A673 (cell line): ENCODE measurements at regions not wholly inside any gene's neighbourhood (a gene's known extent, or its start where the extent isn't known, plus 50 kb on each side); places are given as distances from the start of the nearest gene placed in this dataset.

Experiments used
- BruUV-seq: library from RNA; stranded (reverse); fragments of 400-500 nt; replicated peaks from 2 replicates; lab custom pipeline; 2021; lab: Mats Ljungman, UMichigan
- CTCF ChIA-PET: fragments of 300-600 bp; sonication (Branson Sonifier 250); formaldehyde crosslinking; loops from one replicate; lab custom pipeline; 2022; ENCODE audit warnings: antibody characterized with exemption; lab: Charles Lee
- POLR2A ChIA-PET: fragments of 300-600 bp; sonication (Branson Sonifier 250); formaldehyde crosslinking; loops from one replicate; lab custom pipeline; 2022; ENCODE audit warnings: antibody characterized with exemption; ENCODE audit not compliant: low non-redundant PET; lab: Charles Lee
- DNase-seq: peaks from one replicate; pipeline ENCODE4 v3.0.0-alpha.2; 2015; ENCODE audit warnings: low spot score
- H3K27ac ChIP-seq: fragments of 200-600 bp; sonication (generic); 2 replicates; pipeline ENCODE4 v1.5.1; 2016; ENCODE audit warnings: mixed run types, low read depth, mild to moderate bottlenecking, mixed read lengths, antibody characterized with exemption, low read length; ENCODE audit not compliant: poor library complexity, severe bottlenecking
- H3K27me3 ChIP-seq: fragments of 200-600 bp; sonication (generic); replicated peaks from 2 replicates; pipeline ENCODE4 v1.6.1; 2017; ENCODE audit warnings: mixed run types, low read depth, mild to moderate bottlenecking, mixed read lengths, antibody characterized with exemption, low read length; ENCODE audit not compliant: insufficient read depth, poor library complexity
- H3K36me3 ChIP-seq: fragments of 200-600 bp; sonication (generic); 2 replicates; pipeline ENCODE4 v1.6.1; 2016; ENCODE audit warnings: mixed run types, mild to moderate bottlenecking, mixed read lengths, antibody characterized with exemption, low read length; ENCODE audit not compliant: insufficient read depth, poor library complexity, severe bottlenecking
- H3K4me1 ChIP-seq: fragments of 200-600 bp; sonication (generic); 2 replicates; pipeline ENCODE4 v1.6.1; 2017; ENCODE audit warnings: mixed run types, mild to moderate bottlenecking, mixed read lengths, antibody characterized with exemption, low read length; ENCODE audit not compliant: insufficient read depth, poor library complexity, severe bottlenecking
- H3K4me3 ChIP-seq: fragments of 200-600 bp; sonication (generic); 2 replicates; pipeline ENCODE4 v1.5.1; 2016; ENCODE audit warnings: low read depth, mixed run types, mild to moderate bottlenecking, mixed read lengths, low read length; ENCODE audit not compliant: poor library complexity, severe bottlenecking
- H3K9me3 ChIP-seq: fragments of 200-600 bp; sonication (generic); 2 replicates; pipeline ENCODE4 v1.6.1; 2016; ENCODE audit warnings: mixed run types, low read depth, mild to moderate bottlenecking, mixed read lengths, antibody characterized with exemption, low read length; ENCODE audit not compliant: poor library complexity, severe bottlenecking
- EZH2 ChIP-seq: fragments of 200-600 bp; sonication (generic); IDR thresholded peaks from 2 replicates; pipeline ENCODE4 v1.6.1; 2017; ENCODE audit warnings: borderline replicate concordance, low read depth, mild to moderate bottlenecking, mixed read lengths, antibody characterized with exemption, low read length; ENCODE audit not compliant: poor library complexity, severe bottlenecking
- intact Hi-C: fragments of 100-400 bp; cut with micrococcal nuclease; formaldehyde crosslinking; loops from one replicate; pipeline ENCODE4 v1.10.0; 2022; ENCODE audit not compliant: unreplicated experiment
- TF ChIP-seq, protein P1 (sequence below): fragments of 300-800, 200-600 bp; sonication (generic); conservative IDR thresholded peaks from 2 replicates; pipeline ENCODE4 v1.5.1; 2017; ENCODE audit warnings: low read depth, mild to moderate bottlenecking, antibody characterized with exemption, low read length, moderate library complexity, mixed read lengths

DNA sequence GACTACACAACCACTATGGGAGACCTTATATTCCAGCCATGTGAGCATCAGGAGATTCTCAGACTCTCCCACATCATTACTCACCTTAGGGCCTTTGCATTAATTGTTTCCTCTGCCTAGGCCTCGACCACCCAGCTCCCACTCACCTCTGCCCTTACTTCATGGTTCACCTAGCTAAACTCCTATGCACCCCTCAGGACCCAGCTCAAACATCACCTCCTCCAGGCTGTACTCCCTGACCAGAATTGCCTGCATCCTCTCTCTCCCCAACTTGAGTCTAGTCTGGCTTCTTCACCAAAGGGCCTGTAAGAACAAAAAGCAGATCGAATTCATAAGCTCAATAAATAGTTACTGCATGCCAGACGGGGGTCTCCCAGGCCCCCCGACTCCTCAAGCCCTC lies 53.1 kb upstream of the FAM174B start:
- Histone ChIP-seq H3K4me3 (no peak overlapping the region), H3K36me3 (no peaks in the 10 kb centered on the region), H3K27me3 (no peaks in the 10 kb centered on the region), H3K27ac (no peak overlapping the region), H3K9me3 (no peaks in the 10 kb centered on the region), H3K4me1 (no peaks in the 10 kb centered on the region)
- intact Hi-C loops: no loop called here
- no TSS peak for BruUV-seq
- ChIA-PET POLR2A (no interaction called here), CTCF (no interaction called here)
- no peak for TF ChIP-seq EZH2
- TF ChIP-seq, protein P1, sequence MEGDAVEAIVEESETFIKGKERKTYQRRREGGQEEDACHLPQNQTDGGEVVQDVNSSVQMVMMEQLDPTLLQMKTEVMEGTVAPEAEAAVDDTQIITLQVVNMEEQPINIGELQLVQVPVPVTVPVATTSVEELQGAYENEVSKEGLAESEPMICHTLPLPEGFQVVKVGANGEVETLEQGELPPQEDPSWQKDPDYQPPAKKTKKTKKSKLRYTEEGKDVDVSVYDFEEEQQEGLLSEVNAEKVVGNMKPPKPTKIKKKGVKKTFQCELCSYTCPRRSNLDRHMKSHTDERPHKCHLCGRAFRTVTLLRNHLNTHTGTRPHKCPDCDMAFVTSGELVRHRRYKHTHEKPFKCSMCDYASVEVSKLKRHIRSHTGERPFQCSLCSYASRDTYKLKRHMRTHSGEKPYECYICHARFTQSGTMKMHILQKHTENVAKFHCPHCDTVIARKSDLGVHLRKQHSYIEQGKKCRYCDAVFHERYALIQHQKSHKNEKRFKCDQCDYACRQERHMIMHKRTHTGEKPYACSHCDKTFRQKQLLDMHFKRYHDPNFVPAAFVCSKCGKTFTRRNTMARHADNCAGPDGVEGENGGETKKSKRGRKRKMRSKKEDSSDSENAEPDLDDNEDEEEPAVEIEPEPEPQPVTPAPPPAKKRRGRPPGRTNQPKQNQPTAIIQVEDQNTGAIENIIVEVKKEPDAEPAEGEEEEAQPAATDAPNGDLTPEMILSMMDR: no peak
- no peak for DNase-seq

- peak; percentile 37 for DNase-seq
- BruUV-seq: no TSS peak
- TF ChIP-seq EZH2: no peak
- TF ChIP-seq, protein P1: no peak
- H3K27me3 ChIP-seq: no peaks in the 10 kb centered on the region
- ChIA-PET POLR2A (no interaction called here), CTCF (no interaction called here)
- no peaks in the 10 kb centered on the region for H3K36me3 ChIP-seq
- no peaks in the 10 kb centered on the region for H3K4me1 ChIP-seq
- no peak overlapping the region for H3K27ac ChIP-seq
- H3K9me3 ChIP-seq: no peaks in the 10 kb centered on the region
- no peak overlapping the region for H3K4me3 ChIP-seq
- intact Hi-C loops: no loop called here
Observed at GRCh38 chr15:92709110-92709790, 53.7 kb upstream of the FAM174B start.

GRCh38 chr15:92711457-92711831 lies 55.9 kb upstream of the FAM174B start:
- Histone ChIP-seq H3K9me3 (no peaks in the 10 kb centered on the region), H3K4me1 (peaks cover 16% of the 10 kb centered on the region), H3K27ac (no peak overlapping the region), H3K27me3 (no peaks in the 10 kb centered on the region), H3K4me3 (no peak overlapping the region), H3K36me3 (no peaks in the 10 kb centered on the region)
- BruUV-seq: no TSS peak
- ChIA-PET POLR2A (no interaction called here), CTCF (no interaction called here)
- no peak for DNase-seq
- TF ChIP-seq, protein P1: no peak
- TF ChIP-seq EZH2: no peak
- intact Hi-C loops: no loop called here
